Activated CD4-positive, alpha-beta T cell treated with anti-CD3 and anti-CD28 coated beads for 36 hours (primary cell): ENCODE measurements at regions not wholly inside any gene's neighbourhood (a gene's known extent, or its start where the extent isn't known, plus 50 kb on each side); places are given as distances from the start of the nearest gene placed in this dataset.
A peak's percentile ranks its signal among the peaks of the same experiment; 100 is the strongest.

ENCODE experiments used
- ATAC-seq: fragments of 200-7000 bp; cut with Tn5 transposase; one replicate; pipeline ENCODE4 v1.10.0; 2021; ENCODE audit warnings: mild to moderate bottlenecking, moderate library complexity
- CTCF ChIA-PET: fragments of 350-600 bp; sonication (Branson Sonifier 250); formaldehyde crosslinking; loops from one replicate; lab custom pipeline; 2021; ENCODE audit warnings: antibody characterized with exemption; lab: Charles Lee
- POLR2A ChIA-PET: fragments of 350-600 bp; sonication (Branson Sonifier 250); formaldehyde crosslinking; loops from one replicate; lab custom pipeline; 2021; ENCODE audit warnings: antibody characterized with exemption, inconsistent platforms; lab: Charles Lee
- DNase-seq: peaks from one replicate; pipeline ENCODE4 v3.0.0-alpha.2; 2020
- H3K27ac Mint-ChIP-seq: one replicate; pipeline ENCODE4 v1.8.0; 2021; ENCODE audit warnings: mixed read lengths
- H3K27me3 Mint-ChIP-seq: one replicate; pipeline ENCODE4 v1.8.0; 2021; ENCODE audit warnings: mixed read lengths
- H3K36me3 Mint-ChIP-seq: one replicate; pipeline ENCODE4 v1.8.0; 2021; ENCODE audit warnings: low read depth, mixed read lengths
- H3K4me1 Mint-ChIP-seq: one replicate; pipeline ENCODE4 v1.8.0; 2021; ENCODE audit warnings: mixed read lengths
- H3K4me3 Mint-ChIP-seq: one replicate; pipeline ENCODE4 v1.8.0; 2021; ENCODE audit warnings: mild to moderate bottlenecking, moderate library complexity, mixed read lengths
- H3K9me3 Mint-ChIP-seq: one replicate; pipeline ENCODE4 v1.8.0; 2021; ENCODE audit warnings: low read depth, mixed read lengths
- intact Hi-C, 2 experiments: fragments of 100-400 bp; cut with DNase I in 1 of 2; cut with micrococcal nuclease in 1 of 2; formaldehyde crosslinking; loops; one replicate each; pipeline versions ENCODE4 v1.14.2 to v1.15.1; 2022 to 2024; cut with DNase I, micrococcal nuclease

DNA sequence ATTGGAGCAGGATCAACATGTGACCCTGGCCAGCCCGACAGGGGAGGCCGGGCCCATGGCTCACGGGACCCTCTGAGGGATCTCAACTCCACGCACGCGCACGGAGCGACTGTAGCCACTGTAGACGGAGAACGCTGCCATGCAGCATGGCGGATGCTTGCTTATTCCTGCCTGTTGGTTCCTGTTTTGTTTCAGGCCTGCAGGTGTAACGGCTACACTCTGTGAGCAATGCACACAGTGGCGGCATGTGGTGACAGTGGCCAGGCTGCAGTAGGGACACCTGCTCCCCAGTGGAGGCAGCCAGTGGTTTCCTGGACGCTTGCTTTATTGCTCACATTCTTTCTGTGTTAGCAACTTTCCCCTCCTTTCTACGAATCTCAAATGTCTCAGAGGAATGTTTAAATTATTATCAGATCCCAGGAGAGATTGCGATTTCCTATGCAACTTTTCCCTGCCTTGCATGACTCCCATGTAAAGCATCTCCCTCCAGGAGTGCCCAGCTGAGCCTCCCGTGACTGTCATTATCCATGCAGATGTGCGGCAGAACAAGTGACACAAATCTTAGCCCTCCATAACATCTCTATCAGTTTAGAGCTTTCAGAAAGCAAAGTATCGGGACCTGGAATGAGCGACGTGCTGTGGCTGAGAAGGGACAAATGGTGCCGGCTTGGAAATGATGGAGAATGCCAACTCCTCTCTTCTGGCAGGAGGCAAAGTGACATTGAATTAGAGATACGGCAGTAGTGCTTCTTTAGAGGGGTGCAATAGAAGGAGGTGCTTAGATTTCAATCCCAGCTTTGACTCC is 209.7 kb downstream of the ASB1 start:
- ChIA-PET CTCF (no interaction called here), POLR2A (no interaction called here)
- Mint-ChIP-seq H3K4me1 (no peaks in the 10 kb centered on the region), H3K27ac (no peak overlapping the region), H3K36me3 (no peaks in the 10 kb centered on the region), H3K27me3 (peaks cover 2% of the 10 kb centered on the region), H3K4me3 (no peak overlapping the region), H3K9me3 (no peaks in the 10 kb centered on the region)
- ATAC-seq (no peak), DNase-seq (no peak)
- intact Hi-C loops = no loop called here

DNA sequence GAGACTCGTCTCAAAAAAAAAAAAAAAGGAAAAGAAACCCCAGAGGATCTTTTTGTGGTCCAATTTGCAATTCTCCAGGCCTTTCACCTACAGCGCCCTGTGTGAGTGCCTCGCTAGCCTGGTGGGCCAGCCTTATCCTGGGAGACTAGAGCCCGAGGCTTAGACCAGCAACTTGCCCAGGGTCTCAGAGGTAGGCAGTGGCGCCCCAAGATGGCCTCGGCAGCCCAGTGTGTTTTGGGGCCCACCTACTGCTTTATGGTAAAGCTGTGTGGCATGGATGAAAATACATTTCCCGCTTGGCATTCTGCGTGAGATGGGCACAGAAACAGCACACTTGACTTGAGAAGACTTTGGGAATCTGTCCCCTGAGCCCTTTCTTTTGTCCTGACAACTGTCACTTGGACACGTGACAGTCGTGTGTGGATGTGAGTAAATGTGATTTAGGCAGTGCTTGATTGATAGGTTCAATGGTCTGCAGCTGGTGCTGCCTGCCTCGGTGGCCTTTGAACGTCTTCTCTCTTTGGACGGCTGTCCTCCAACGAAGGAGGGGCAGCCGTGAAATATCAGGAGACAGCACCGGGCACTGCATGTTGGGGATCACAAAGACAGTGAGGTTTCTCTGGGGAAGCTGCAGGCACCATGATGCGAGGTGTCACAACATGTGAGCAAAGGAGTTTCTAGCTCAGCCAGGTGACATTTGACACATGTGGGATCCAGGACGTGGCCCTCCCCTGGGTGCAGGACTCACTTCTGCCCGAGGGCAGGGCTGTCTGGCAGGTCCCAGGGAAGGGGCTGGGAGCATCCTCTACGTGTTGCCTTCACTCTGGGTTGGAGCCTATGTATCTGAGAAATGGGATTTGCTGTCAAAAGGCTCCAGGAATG is 209.5 kb upstream of the TWIST2 start:
- Mint-ChIP-seq H3K36me3 (no peaks in the 10 kb centered on the region), H3K27me3 (peaks cover 2% of the 10 kb centered on the region), H3K4me1 (no peaks in the 10 kb centered on the region), H3K27ac (no peak overlapping the region), H3K4me3 (no peak overlapping the region), H3K9me3 (no peaks in the 10 kb centered on the region)
- ChIA-PET CTCF (no interaction called here), POLR2A (no interaction called here)
- no peak for ATAC-seq
- no peak for DNase-seq
- intact Hi-C loops = no loop called here

GRCh38 chr2:238638982-238639628 is 208.8 kb upstream of the TWIST2 start:
- H3K36me3 Mint-ChIP-seq = no peaks in the 10 kb centered on the region
- DNase-seq = no peak
- H3K9me3 Mint-ChIP-seq = no peaks in the 10 kb centered on the region
- POLR2A ChIA-PET = no interaction called here
- intact Hi-C loops = no loop called here
- no peak overlapping the region for H3K4me3 Mint-ChIP-seq
- no peak overlapping the region for H3K27ac Mint-ChIP-seq
- peaks cover 6% of the 10 kb centered on the region for H3K4me1 Mint-ChIP-seq
- ATAC-seq = no peak
- CTCF ChIA-PET = no interaction called here
- peaks cover 2% of the 10 kb centered on the region for H3K27me3 Mint-ChIP-seq

DNA sequence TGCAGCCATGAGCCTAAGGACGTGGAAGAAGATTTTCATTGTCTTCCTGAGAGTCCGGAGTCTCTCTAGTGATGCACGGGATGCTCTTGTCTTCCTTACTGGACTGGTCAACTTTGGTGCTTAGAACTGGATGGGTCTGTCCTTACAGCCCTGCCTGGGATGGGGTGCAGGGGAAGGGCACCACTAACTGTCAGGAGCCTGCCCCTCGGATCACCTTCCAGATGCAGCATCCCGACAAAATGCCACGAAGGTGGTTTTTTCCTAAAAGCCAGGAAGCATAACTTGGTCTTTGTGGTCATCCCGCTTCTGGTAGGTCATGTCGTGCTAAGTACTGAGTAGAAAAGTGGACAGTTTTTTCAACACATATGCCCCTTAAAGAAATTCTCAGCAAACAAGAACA is 207.4 kb upstream of the TWIST2 start:
- ChIA-PET POLR2A (interaction anchor here (0.6 kb wide), 1 partner anchor 127 kb away, joined by 3 read pairs; no protein-coding TSS in a partner anchor), CTCF (interaction anchor here (0.9 kb wide), 1 partner anchor 282 kb away, joined by 4 read pairs; no protein-coding TSS in a partner anchor)
- intact Hi-C loops = no loop called here
- Mint-ChIP-seq H3K9me3 (no peaks in the 10 kb centered on the region), H3K4me3 (no peak overlapping the region), H3K27ac (no peak overlapping the region), H3K36me3 (no peaks in the 10 kb centered on the region), H3K27me3 (peaks cover 2% of the 10 kb centered on the region), H3K4me1 (peaks cover 7% of the 10 kb centered on the region)
- no peak for ATAC-seq
- no peak for DNase-seq

DNA sequence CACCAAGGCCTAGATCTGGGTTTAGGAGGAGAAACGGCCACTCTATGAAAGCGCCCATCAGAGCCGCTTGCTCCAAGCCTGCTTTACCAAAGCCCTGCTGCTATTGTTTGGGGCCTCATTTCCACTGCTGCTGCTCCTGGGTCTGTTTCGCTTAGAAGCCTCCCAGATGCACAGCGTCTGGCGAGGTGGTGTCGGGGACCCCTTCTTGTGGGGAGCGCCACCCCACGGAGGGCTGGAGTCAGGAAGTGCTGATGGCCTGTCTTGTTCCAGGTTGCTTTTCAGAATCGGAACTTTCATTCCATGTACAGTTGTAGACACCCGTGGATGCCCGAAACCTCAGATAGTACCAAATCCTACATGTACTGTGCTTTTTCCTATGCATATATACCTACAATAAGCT is 204.9 kb upstream of the TWIST2 start:
- no peak overlapping the region for H3K4me3 Mint-ChIP-seq
- H3K27ac Mint-ChIP-seq = no peak overlapping the region
- no peak for ATAC-seq
- peaks cover 7% of the 10 kb centered on the region for H3K4me1 Mint-ChIP-seq
- H3K9me3 Mint-ChIP-seq = no peaks in the 10 kb centered on the region
- CTCF ChIA-PET = no interaction called here
- peaks cover 2% of the 10 kb centered on the region for H3K27me3 Mint-ChIP-seq
- no peak for DNase-seq
- intact Hi-C loops = no loop called here
- POLR2A ChIA-PET = no interaction called here
- no peaks in the 10 kb centered on the region for H3K36me3 Mint-ChIP-seq

DNA sequence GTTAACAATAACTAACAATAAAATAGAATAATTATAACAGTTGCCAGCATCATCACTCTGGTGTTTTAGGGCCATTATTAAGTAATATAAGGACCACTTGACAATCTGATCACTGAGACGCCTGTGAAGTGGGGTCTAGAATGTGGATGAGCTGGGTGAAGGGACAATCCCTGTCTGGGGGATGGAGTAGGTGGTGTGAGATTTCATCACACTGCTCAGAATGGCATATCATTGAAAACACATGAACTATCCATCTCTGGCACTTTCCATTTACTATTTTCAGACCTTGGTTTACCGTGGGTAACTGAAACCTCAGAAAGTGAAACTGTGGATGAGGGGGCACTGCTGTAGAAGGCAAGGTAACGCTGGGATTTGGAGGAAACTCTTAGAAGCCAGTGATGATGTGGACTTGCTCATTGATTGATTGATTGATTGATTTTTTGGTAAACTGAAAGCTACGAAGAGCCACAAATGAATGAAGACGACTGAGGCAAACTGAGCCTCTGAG is 204.4 kb upstream of the TWIST2 start:
- H3K4me3 Mint-ChIP-seq = no peak overlapping the region
- POLR2A ChIA-PET = no interaction called here
- H3K27me3 Mint-ChIP-seq = peaks cover 2% of the 10 kb centered on the region
- no peaks in the 10 kb centered on the region for H3K36me3 Mint-ChIP-seq
- peaks cover 7% of the 10 kb centered on the region for H3K4me1 Mint-ChIP-seq
- DNase-seq (no peak), ATAC-seq (peak; percentile 34)
- CTCF ChIA-PET = interaction anchor here (0.7 kb wide), 1 partner anchor 70 kb away, joined by 4 read pairs; no protein-coding TSS in a partner anchor
- intact Hi-C loops = no loop called here
- no peaks in the 10 kb centered on the region for H3K9me3 Mint-ChIP-seq
- no peak overlapping the region for H3K27ac Mint-ChIP-seq

- Mint-ChIP-seq H3K4me1 (peaks cover 7% of the 10 kb centered on the region), H3K4me3 (no peak overlapping the region), H3K27me3 (no peaks in the 10 kb centered on the region), H3K27ac (no peak overlapping the region), H3K9me3 (no peaks in the 10 kb centered on the region), H3K36me3 (no peaks in the 10 kb centered on the region)
- POLR2A ChIA-PET = no interaction called here
- ATAC-seq = peak; percentile 93
- CTCF ChIA-PET = interaction anchor here (0.6 to 0.7 kb wide), 2 partner anchors 71 to 154 kb away, joined by 3 to 4 read pairs; no protein-coding TSS in a partner anchor
- DNase-seq = peak; percentile 22
- intact Hi-C loops = no loop called here
Observed at GRCh38 chr2:238644095-238645081, 203.5 kb upstream of the TWIST2 start.

DNA sequence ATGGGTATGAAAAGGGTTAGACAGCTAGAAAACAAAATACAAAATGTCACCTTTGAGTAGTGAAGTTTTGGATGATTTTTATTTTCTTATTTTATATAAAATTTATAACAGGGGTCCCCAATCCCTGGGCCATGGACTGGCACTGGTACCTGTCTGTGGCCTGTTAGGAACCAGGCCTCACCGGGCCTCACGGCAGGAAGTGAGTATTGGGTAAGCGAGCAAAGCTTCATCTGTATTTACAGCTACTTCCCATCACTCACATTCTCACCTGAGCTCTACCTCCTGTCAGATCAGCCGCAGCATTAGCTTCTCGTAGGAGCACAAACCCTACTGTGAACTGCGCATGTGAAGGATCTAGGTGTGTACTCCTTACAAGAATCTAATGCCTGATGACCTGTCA is 202.8 kb upstream of the TWIST2 start:
- intact Hi-C loops = no loop called here
- Mint-ChIP-seq H3K4me1 (peaks cover 7% of the 10 kb centered on the region), H3K27me3 (peaks cover 2% of the 10 kb centered on the region), H3K4me3 (no peak overlapping the region), H3K9me3 (no peaks in the 10 kb centered on the region), H3K36me3 (no peaks in the 10 kb centered on the region), H3K27ac (no peak overlapping the region)
- DNase-seq (no peak), ATAC-seq (no peak)
- POLR2A ChIA-PET = no interaction called here
- CTCF ChIA-PET = interaction anchor here (0.6 kb wide), 1 partner anchor 154 kb away, joined by 3 read pairs; no protein-coding TSS in a partner anchor

DNA sequence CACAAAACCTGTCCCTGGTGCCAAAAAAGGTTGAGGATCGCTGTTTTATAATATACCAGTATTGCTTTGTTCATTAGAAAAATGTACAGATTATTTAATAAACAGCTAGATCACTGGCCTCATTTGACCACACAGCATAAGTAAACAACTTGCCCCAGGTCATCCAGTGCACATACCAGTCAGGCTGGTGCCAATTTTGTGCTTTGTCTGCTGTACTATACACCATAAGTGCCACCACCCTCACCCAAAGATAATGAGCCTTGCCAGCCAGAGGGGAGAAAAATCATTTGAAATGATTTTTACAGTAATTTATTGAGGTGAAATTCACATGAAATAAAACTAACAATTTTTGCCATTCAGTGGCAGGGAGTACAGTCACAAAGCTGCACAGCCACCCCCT is 202.2 kb upstream of the TWIST2 start:
- DNase-seq (no peak), ATAC-seq (no peak)
- Mint-ChIP-seq H3K9me3 (no peaks in the 10 kb centered on the region), H3K27me3 (peaks cover 2% of the 10 kb centered on the region), H3K4me1 (peaks cover 7% of the 10 kb centered on the region), H3K36me3 (no peaks in the 10 kb centered on the region), H3K4me3 (no peak overlapping the region), H3K27ac (no peak overlapping the region)
- ChIA-PET POLR2A (no interaction called here), CTCF (no interaction called here)
- intact Hi-C loops = no loop called here

DNA sequence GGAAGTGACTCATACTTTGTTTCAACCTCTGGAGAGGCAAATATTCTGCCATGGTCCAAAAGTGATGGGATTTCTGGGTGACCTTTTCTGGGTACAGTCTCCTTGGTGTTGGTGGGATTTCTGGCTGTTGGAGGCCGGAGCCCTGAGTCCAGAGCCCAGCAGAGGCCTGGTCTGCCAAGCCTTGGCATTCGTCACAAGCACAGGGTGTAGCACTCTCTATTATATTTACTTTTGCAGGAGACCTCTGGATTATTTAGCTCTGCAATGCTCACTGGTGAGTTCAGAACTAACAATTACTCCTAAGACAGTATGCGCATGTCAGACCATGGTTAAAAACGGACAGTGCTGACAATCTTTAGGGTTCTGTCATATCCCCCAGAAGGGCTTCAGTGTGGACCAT is 201.6 kb upstream of the TWIST2 start:
- Mint-ChIP-seq H3K4me3 (no peak overlapping the region), H3K4me1 (peaks cover 7% of the 10 kb centered on the region), H3K36me3 (no peaks in the 10 kb centered on the region), H3K27me3 (peaks cover 2% of the 10 kb centered on the region), H3K27ac (no peak overlapping the region), H3K9me3 (no peaks in the 10 kb centered on the region)
- POLR2A ChIA-PET = no interaction called here
- CTCF ChIA-PET = no interaction called here
- no peak for DNase-seq
- intact Hi-C loops = no loop called here
- no peak for ATAC-seq
